K562 (cell line): ENCODE measurements at regions not wholly inside any gene's neighbourhood (a gene's known extent, or its start where the extent isn't known, plus 50 kb on each side); places are given as distances from the start of the nearest gene placed in this dataset.

ENCODE experiments used
- ATAC-seq: fragments of 200-7000 bp; cut with Tn5 transposase; 3 replicates; pipeline ENCODE4 v1.9.1; 2020; ENCODE audit warnings: moderate library complexity
- BruUV-seq: library from RNA; stranded (reverse); fragments of 400-500 nt; replicated peaks from 2 replicates; lab custom pipeline; 2021; lab: Mats Ljungman, UMichigan
- CTCF ChIA-PET: fragments of 300-600 bp; formaldehyde crosslinking; extraction: SDS; loops from one replicate; lab custom pipeline; 2021; ENCODE audit warnings: low intra/inter-chr PET ratio; lab: Yijun Ruan, JAX
- POLR2A ChIA-PET: fragments of 300-600, 350-650 bp; sonication (Branson Sonifier 250); formaldehyde crosslinking; extraction: SDS; loops from one replicate; lab custom pipeline; 2021; ENCODE audit warnings: antibody characterized with exemption, inconsistent platforms; lab: Yijun Ruan, JAX
- DNase-seq, 4 experiments: peaks; one replicate each; pipeline versions ENCODE4 v3.0.0 to v3.0.0-alpha.2; 2011 to 2018; ENCODE audit warnings: low spot score in 3 of 4, mixed read lengths in 3 of 4; ENCODE audit errors: extremely low read depth in 1 of 4
- FAIRE-seq: peaks from 2 replicates; lab custom pipeline; 2011; peaks lifted over from hg19 to GRCh38; lab: Jason Lieb, UNC
- H2AFZ ChIP-seq: 2 replicates; pipeline ENCODE4 v1.6.0; 2011; ENCODE audit warnings: low read depth, low read length, control low read depth, inconsistent platforms
- H3K27ac ChIP-seq: fragments of 200-600 bp; 3 replicates; pipeline ENCODE4 v1.8.0; 2011; ENCODE audit warnings: low read depth, mild to moderate bottlenecking, control low read depth, inconsistent platforms, low read length, moderate library complexity, mixed read lengths; ENCODE audit errors: extremely low read depth
- H3K27me3 ChIP-seq, 2 experiments: fragments of 300-600 bp in 1 of 2; 2 replicates in 1 of 2; 3 replicates in 1 of 2; pipeline versions ENCODE4 v1.6.0 to v1.8.0; 2011; ENCODE audit warnings: inconsistent platforms in 2 of 2, low read length in 2 of 2, mild to moderate bottlenecking in 1 of 2, mixed read lengths in 1 of 2, moderate library complexity in 1 of 2; ENCODE audit not compliant: control insufficient read depth in 2 of 2, insufficient read depth in 2 of 2
- H3K36me3 ChIP-seq: fragments of 300-600 bp; 3 replicates; pipeline ENCODE4 v1.8.0; 2011; ENCODE audit warnings: mild to moderate bottlenecking, low read length, inconsistent platforms; ENCODE audit not compliant: control insufficient read depth, insufficient read depth
- H3K4me1 ChIP-seq, 2 experiments: fragments of 200-600 bp in 1 of 2; replicated peaks in 1 of 2; 2 replicates in 1 of 2; 3 replicates in 1 of 2; pipeline versions ENCODE4 v1.5.1 to v1.8.0; 2011; ENCODE audit warnings: inconsistent platforms in 2 of 2, low read length in 2 of 2, mild to moderate bottlenecking in 1 of 2, mixed read lengths in 1 of 2, moderate library complexity in 1 of 2; ENCODE audit not compliant: control insufficient read depth in 2 of 2, insufficient read depth in 2 of 2
- H3K4me2 ChIP-seq: 2 replicates; pipeline ENCODE4 v1.6.1; 2011; ENCODE audit warnings: low read length, control low read depth, inconsistent platforms, mixed read lengths; ENCODE audit not compliant: insufficient read depth
- H3K4me3 ChIP-seq: fragments of 200-600 bp; sonication (generic), shearing (Covaris generic); 2 replicates; pipeline ENCODE4 v1.5.1; 2016; ENCODE audit warnings: control low read depth, inconsistent platforms
- H3K79me2 ChIP-seq: fragments of 200-600 bp; 3 replicates; pipeline ENCODE4 v1.8.0; 2011; ENCODE audit warnings: low read length, inconsistent platforms; ENCODE audit not compliant: control insufficient read depth, insufficient read depth
- H3K9ac ChIP-seq, 2 experiments: 2 replicates each; pipeline versions ENCODE4 v1.6.0 to v1.6.1; 2011; ENCODE audit warnings: low read depth in 2 of 2, low read length in 2 of 2, control low read depth in 1 of 2, inconsistent platforms in 1 of 2, mild to moderate bottlenecking in 1 of 2, mixed read lengths in 1 of 2; ENCODE audit not compliant: insufficient read depth in 1 of 2
- H3K9me1 ChIP-seq: one replicate; pipeline ENCODE4 v1.6.0; 2011; ENCODE audit warnings: inconsistent platforms, mild to moderate bottlenecking, low read length, moderate library complexity; ENCODE audit not compliant: control insufficient read depth, insufficient read depth
- H3K9me3 ChIP-seq: replicated peaks from 2 replicates; pipeline ENCODE4 v1.5.1; 2011; ENCODE audit warnings: low read depth, low read length, inconsistent platforms; ENCODE audit not compliant: control insufficient read depth, insufficient read depth
- H4K20me1 ChIP-seq: replicated peaks from 2 replicates; pipeline ENCODE4 v1.6.1; 2011; ENCODE audit warnings: low read length, inconsistent platforms, mixed read lengths; ENCODE audit not compliant: control insufficient read depth, insufficient read depth
- CHD2 ChIP-seq: IDR thresholded peaks from 2 replicates; pipeline ENCODE4 v1.6.1; 2011; ENCODE audit warnings: low read depth, low read length
- CXXC5 ChIP-seq: fragments of 250-450 bp; sonication (Bioruptor Pico); IDR thresholded peaks from 2 replicates; pipeline ENCODE4 v1.8.0; 2022; ENCODE audit warnings: inconsistent platforms, mild to moderate bottlenecking, moderate library complexity
- FOXA1 ChIP-seq: fragments of 450-650 bp; IDR thresholded peaks from 2 replicates; pipeline ENCODE4 v1.6.1; 2016; ENCODE audit warnings: mild to moderate bottlenecking, borderline replicate concordance
- FOXJ3 ChIP-seq: sonication (generic); formaldehyde crosslinking; IDR thresholded peaks from 2 replicates; pipeline ENCODE4 v1.4.0; 2020; ENCODE audit warnings: mild to moderate bottlenecking, missing genetic modification reagents
- LARP7 ChIP-seq: fragments of 450-650 bp; IDR thresholded peaks from 2 replicates; pipeline ENCODE4 v1.6.1; 2016
- PREB ChIP-seq: sonication (generic); formaldehyde crosslinking; IDR thresholded peaks from 2 replicates; pipeline ENCODE4 v1.8.1; 2023; ENCODE audit warnings: mild to moderate bottlenecking, missing genetic modification reagents
- SAP30 ChIP-seq: fragments of 200-600 bp; sonication (generic); IDR thresholded peaks from 2 replicates; pipeline ENCODE4 v1.6.1; 2012; ENCODE audit warnings: borderline replicate concordance, low read depth, mild to moderate bottlenecking, moderate library complexity, low read length, control low read depth, inconsistent platforms; ENCODE audit not compliant: insufficient read depth, poor library complexity, severe bottlenecking
- U2AF1 ChIP-seq: fragments of 200-400 bp; formaldehyde crosslinking; optimal IDR thresholded peaks from 2 replicates; pipeline ENCODE3; 2017; ENCODE audit warnings: mild to moderate bottlenecking, low read depth, low read length, moderate library complexity
- ZNF717 ChIP-seq: fragments of 250-450 bp; sonication (Bioruptor Pico); IDR thresholded peaks from 2 replicates; pipeline ENCODE4 v1.5.0; 2021
- WGBS: fragments of 100-300 bp; shearing (Covaris generic); methylation state at CpG from one replicate; pipeline ENCODE4 v1.1.6; 2016; ENCODE audit warnings: low coverage, mixed read lengths; ENCODE audit not compliant: insufficient coverage; ENCODE audit errors: missing lambda C conversion rate; 5-methylcytosine and 5-hydroxymethylcytosine counted together
- in situ Hi-C: fragments of 300-500 bp; cut with MboI; formaldehyde crosslinking; loops from 4 replicates; pipeline ENCODE4 v1.15.0; 2018; ENCODE audit warnings: inconsistent platforms, mixed read lengths
- intact Hi-C: fragments of 100-400 bp; cut with micrococcal nuclease; formaldehyde crosslinking; loops from 2 replicates; pipeline ENCODE4 v1.14.2; 2022
- TF ChIP-seq, protein P1 (sequence below): fragments of 200-800 bp; sonication (Bioruptor generic); IDR thresholded peaks from 2 replicates; pipeline ENCODE4 v1.6.1; 2016; ENCODE audit warnings: missing genetic modification characterization, missing compliant biosample characterization

DNA sequence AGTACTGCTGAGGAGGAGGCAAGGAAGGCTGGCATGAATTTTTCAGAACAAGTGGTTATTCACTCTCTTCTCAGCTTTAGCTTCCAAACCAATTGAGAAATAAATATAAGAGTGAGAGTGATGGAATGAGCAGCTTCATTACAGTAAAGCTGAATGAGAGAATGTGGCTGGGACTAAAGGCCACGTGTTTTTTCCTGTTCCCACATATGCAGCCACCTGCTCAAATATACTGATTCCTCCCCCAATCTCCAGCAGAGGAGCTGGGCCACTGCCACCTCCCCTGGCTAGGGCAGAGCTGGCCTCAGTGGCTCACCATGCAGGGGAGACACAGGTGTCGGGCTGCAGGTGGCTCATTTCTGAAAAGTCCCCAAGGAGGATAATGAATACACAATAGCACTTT is 1505.3 kb upstream of the WWC1 start:
- WGBS: 4% methylated on average over 2 of the region's 2 CpGs
- POLR2A ChIA-PET: no interaction called here
- no peaks in the 10 kb centered on the region for H3K27me3 ChIP-seq
- no peak overlapping the region for H3K4me2 ChIP-seq
- H3K4me3 ChIP-seq: no peak overlapping the region
- no peaks in the 10 kb centered on the region for H3K9me1 ChIP-seq
- H3K27ac ChIP-seq: no peak overlapping the region
- CTCF ChIA-PET: no interaction called here
- FAIRE-seq: no peak
- TF ChIP-seq, protein P1, sequence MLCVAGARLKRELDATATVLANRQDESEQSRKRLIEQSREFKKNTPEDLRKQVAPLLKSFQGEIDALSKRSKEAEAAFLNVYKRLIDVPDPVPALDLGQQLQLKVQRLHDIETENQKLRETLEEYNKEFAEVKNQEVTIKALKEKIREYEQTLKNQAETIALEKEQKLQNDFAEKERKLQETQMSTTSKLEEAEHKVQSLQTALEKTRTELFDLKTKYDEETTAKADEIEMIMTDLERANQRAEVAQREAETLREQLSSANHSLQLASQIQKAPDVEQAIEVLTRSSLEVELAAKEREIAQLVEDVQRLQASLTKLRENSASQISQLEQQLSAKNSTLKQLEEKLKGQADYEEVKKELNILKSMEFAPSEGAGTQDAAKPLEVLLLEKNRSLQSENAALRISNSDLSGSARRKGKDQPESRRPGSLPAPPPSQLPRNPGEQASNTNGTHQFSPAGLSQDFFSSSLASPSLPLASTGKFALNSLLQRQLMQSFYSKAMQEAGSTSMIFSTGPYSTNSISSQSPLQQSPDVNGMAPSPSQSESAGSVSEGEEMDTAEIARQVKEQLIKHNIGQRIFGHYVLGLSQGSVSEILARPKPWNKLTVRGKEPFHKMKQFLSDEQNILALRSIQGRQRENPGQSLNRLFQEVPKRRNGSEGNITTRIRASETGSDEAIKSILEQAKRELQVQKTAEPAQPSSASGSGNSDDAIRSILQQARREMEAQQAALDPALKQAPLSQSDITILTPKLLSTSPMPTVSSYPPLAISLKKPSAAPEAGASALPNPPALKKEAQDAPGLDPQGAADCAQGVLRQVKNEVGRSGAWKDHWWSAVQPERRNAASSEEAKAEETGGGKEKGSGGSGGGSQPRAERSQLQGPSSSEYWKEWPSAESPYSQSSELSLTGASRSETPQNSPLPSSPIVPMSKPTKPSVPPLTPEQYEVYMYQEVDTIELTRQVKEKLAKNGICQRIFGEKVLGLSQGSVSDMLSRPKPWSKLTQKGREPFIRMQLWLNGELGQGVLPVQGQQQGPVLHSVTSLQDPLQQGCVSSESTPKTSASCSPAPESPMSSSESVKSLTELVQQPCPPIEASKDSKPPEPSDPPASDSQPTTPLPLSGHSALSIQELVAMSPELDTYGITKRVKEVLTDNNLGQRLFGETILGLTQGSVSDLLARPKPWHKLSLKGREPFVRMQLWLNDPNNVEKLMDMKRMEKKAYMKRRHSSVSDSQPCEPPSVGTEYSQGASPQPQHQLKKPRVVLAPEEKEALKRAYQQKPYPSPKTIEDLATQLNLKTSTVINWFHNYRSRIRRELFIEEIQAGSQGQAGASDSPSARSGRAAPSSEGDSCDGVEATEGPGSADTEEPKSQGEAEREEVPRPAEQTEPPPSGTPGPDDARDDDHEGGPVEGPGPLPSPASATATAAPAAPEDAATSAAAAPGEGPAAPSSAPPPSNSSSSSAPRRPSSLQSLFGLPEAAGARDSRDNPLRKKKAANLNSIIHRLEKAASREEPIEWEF (CRISPR knock-in tag): no peak
- TF ChIP-seq FOXA1 (no peak), SAP30 (no peak), U2AF1 (no peak), CHD2 (no peak), ZNF717 (CRISPR knock-in tag) (no peak), PREB (CRISPR knock-in tag) (no peak), FOXJ3 (CRISPR knock-in tag) (no peak), LARP7 (no peak), CXXC5 (CRISPR knock-in tag) (no peak)
- no peaks in the 10 kb centered on the region for H3K4me1 ChIP-seq
- in situ Hi-C loops (no loop called here), intact Hi-C loops (no loop called here)
- no peak overlapping the region for H3K9ac ChIP-seq
- no peak for ATAC-seq
- no TSS peak for BruUV-seq
- H3K36me3 ChIP-seq: no peaks in the 10 kb centered on the region
- DNase-seq: no peak
- H4K20me1 ChIP-seq: no peaks in the 10 kb centered on the region
- H2AFZ ChIP-seq: no peak overlapping the region
- no peaks in the 10 kb centered on the region for H3K79me2 ChIP-seq
- no peaks in the 10 kb centered on the region for H3K9me3 ChIP-seq
